Suprapubic skin (tissue), 4 donors: ENCODE measurements at regions not wholly inside any gene's neighbourhood (a gene's known extent, or its start where the extent isn't known, plus 50 kb on each side); places are given as distances from the start of the nearest gene placed in this dataset.

Source experiments
- EP300 ChIP-seq: sonication (generic); formaldehyde crosslinking; IDR thresholded peaks from one replicate; pipeline ENCODE4 v1.6.1; 2017; ENCODE audit warnings: antibody characterized with exemption
- POLR2A ChIP-seq, 2 donors: fragments of 450-650 bp; IDR thresholded peaks; one replicate each; pipeline ENCODE4 v1.6.1; 2017; ENCODE audit warnings: antibody characterized with exemption in 2 of 2, mild to moderate bottlenecking in 2 of 2, moderate library complexity in 2 of 2
- POLR2AphosphoS5 ChIP-seq, 3 donors: sonication (generic); formaldehyde crosslinking; IDR thresholded peaks; one replicate each; pipeline ENCODE4 v1.6.1; 2017; ENCODE audit warnings: antibody characterized with exemption in 3 of 3
- TF ChIP-seq, protein P1 (sequence below), 2 donors: fragments of 200-600 bp in 1 of 2; fragments of 450-650 bp in 1 of 2; sonication (generic) in 1 of 2; IDR thresholded peaks; one replicate each; pipeline ENCODE4 v1.5.1; 2016 to 2019; ENCODE audit warnings: antibody characterized with exemption in 2 of 2, mild to moderate bottlenecking in 1 of 2, moderate library complexity in 1 of 2

DNA sequence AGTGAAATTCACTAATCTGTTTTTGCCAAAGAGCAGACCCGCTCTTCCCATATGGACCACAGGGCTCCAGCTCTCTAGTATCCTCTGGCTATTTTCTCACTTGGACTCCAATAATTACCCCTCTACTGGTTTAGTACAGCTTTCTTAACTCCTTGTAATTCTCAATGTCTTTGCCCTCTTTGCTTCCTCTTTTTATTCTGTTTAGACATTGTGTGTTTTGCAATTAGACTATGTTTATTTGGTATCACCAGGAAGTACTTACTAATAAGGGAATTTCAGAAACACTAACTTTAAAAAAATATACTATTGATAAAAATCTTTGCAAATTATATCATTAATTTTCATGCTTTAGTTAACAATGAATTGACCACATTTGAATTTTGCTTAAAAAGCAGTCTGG is 111.6 kb upstream of the OBI1 start:
- TF ChIP-seq, protein P1, sequence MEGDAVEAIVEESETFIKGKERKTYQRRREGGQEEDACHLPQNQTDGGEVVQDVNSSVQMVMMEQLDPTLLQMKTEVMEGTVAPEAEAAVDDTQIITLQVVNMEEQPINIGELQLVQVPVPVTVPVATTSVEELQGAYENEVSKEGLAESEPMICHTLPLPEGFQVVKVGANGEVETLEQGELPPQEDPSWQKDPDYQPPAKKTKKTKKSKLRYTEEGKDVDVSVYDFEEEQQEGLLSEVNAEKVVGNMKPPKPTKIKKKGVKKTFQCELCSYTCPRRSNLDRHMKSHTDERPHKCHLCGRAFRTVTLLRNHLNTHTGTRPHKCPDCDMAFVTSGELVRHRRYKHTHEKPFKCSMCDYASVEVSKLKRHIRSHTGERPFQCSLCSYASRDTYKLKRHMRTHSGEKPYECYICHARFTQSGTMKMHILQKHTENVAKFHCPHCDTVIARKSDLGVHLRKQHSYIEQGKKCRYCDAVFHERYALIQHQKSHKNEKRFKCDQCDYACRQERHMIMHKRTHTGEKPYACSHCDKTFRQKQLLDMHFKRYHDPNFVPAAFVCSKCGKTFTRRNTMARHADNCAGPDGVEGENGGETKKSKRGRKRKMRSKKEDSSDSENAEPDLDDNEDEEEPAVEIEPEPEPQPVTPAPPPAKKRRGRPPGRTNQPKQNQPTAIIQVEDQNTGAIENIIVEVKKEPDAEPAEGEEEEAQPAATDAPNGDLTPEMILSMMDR (IDR thresholded peaks at IDR 0.05) = no peak
- TF ChIP-seq POLR2A (IDR thresholded peaks at IDR 0.05) (no peak), POLR2AphosphoS5 (IDR thresholded peaks at IDR 0.05) (no peak), EP300 (no peak)
